Stimulated activated CD8-positive, alpha-beta memory T cell treated with anti-CD3 and anti-CD28 coated beads, Interleukin-4, amount 100 ng/mL, for 4 hours (primary cell): ENCODE measurements at regions not wholly inside any gene's neighbourhood (a gene's known extent, or its start where the extent isn't known, plus 50 kb on each side); places are given as distances from the start of the nearest gene placed in this dataset.

Source experiments
- DNase-seq, 2 donors: peaks; one replicate each; pipeline ENCODE4 v3.0.0-alpha.2; 2020; ENCODE audit warnings: low read depth in 2 of 2, low spot score in 1 of 2

DNA sequence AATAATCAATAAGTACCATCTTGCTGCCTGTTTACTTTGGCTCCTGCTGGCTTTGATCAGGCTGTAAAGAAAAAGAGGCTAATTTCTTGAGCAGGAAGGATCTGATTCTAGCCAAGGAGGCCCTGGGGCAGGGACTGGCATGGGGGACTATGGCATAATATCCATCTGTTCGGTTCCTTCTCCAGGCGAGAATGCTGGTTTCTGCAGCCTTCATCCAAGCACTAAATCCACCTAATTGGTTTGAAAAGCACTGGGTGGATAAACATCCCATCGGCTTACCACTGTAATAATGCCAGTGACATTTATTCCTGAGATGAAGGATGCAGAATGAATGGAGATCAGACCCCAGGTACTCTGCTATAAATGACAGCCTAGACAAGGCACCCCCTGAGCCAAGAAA lies 180.0 kb upstream of the ASIC2 start:
- DNase-seq = no peak

DNA sequence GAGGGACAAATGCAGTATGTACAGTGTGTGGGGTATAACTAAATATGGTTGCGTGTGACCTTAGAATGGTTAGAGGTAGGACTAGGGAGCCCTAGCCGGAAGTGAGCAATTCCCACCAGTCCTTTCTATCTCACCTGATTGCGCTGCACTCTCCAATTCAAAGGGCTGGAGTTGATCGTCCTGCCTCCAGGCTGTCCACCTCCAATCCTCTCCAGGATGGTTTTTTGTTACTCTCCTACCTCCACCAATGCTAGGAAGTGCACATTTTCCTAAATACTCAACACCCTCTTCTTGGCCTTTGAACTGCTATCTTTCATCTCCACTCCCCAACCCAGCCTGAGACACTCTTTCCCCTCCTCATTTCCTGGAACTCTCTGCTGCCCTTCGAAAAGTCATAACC lies 181.7 kb upstream of the ASIC2 start:
- DNase-seq = no peak

DNA sequence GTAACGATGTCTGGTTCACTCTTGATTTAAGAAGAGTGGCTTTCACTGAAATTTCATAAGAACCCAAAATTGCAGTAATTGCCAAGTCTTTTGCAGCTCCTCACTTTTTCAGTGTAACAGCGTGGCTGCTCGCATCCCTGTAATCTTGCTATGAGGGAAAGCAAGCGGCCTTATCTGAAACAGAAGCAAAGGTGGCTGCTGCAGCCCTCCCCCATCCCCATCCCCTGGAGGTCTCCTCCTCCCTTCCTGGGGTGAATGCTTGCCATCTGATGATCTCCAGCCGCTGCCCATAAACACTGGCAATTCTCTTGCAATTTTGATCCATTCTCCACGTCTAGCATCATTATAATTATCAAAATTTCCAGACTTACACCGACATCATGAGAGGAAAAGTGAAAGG lies 182.5 kb upstream of the ASIC2 start:
- DNase-seq = no peak

DNA sequence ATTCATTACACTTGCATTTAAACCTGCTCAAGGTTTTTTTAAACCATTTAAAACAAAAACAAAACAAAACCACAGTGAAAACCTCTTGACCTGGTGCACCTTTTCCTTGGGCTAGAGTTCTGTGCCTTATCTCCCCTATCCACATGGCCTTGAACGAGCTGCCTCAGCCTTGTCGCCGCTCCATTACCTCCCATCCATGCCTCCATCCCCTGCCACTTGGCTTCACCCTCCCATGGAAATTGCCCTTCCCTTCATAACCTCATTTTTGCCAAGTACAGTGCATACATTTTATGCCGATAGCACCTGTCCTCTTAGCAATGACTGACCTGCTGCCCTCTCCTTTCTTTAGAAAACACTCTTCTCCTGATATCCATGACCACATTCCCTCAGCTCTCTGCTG lies 188.6 kb upstream of the ASIC2 start:
- no peak for DNase-seq

- DNase-seq = no peak
Observed at GRCh38 chr17:33482636-33483035, 189.5 kb upstream of the ASIC2 start.

DNA sequence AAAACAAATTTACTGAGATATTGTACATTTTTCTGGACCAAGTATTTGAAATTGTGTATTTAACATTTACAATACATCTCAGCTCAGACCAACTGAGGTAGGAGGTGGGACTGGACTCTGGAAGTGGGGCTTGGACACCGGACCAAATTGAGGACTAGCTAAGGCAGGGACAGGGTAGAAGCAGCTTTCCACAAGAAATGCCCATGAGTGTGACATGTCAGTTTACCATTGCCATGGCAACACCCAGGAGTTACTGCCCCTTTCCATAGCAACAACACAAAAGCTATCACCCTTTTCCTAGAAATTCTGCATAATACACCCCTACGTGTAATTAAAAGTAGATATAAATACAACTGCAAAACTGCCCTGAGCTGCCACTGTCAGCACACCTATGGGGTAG lies 191.5 kb upstream of the ASIC2 start:
- DNase-seq = no peak

DNA sequence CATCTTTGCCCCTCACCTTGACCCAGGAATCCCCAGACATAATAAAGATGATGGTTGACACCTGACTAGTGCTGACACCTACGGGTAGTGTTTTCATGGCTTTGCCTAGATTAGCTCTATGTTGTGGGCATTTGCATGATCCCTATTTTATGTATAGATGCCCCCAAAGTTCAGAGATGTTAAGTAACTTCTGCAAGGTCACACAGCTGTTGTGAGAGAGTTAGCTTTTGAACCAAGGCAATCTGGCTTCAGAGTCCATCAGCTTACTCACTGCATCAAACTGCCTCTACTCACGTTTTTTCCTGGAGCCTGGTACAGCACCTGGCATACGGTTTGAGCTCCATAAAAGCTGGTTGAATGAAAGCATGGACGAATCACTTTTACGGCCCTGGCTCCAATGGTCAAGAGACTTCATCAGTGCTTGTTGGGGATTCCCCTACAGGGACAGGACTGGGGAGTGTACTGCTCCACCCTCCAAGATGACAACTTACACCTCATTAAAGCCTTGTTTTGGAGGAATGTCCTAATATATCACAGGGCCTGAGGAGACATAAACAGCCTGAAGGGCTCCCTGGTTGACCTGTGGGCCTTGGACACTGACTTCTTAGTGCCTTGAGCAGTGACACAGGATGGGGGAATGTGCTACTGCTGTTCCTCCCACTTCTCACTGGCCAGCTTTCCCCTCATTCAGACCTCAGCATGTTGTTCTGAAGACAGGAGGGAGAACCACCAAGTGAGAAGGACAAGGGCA lies 193.2 kb upstream of the ASIC2 start:
- no peak for DNase-seq

GRCh38 chr17:33487187-33487879 lies 194.2 kb upstream of the ASIC2 start:
- no peak for DNase-seq

GRCh38 chr17:33491871-33492481 lies 198.9 kb upstream of the ASIC2 start:
- DNase-seq = no peak

GRCh38 chr17:33492731-33493265 lies 199.7 kb upstream of the ASIC2 start:
- no peak for DNase-seq

- no peak for DNase-seq
Observed at GRCh38 chr17:33493566-33493965, 200.5 kb upstream of the ASIC2 start.

- DNase-seq = no peak
Observed at GRCh38 chr17:33494151-33494550, 201.1 kb upstream of the ASIC2 start.

DNA sequence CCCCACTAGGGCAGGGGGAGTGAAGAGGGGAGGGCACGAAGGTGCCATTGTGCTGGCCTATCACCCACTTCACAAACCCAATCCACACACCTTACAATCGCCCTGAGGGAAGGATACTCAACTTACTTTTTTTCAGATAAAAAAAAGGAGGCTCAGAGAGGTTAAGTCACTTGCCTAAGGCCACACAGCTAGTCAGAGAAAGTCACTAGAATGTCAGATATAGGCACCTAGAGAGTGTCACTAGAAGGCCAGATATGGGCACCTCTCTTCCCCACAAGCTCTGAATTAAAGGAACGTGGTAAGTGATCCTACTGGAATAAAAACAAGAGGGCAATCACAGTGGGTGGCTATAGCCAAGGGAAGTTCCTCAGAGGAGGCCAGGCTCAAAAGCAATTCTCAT lies 204.5 kb upstream of the ASIC2 start:
- DNase-seq = no peak

DNA sequence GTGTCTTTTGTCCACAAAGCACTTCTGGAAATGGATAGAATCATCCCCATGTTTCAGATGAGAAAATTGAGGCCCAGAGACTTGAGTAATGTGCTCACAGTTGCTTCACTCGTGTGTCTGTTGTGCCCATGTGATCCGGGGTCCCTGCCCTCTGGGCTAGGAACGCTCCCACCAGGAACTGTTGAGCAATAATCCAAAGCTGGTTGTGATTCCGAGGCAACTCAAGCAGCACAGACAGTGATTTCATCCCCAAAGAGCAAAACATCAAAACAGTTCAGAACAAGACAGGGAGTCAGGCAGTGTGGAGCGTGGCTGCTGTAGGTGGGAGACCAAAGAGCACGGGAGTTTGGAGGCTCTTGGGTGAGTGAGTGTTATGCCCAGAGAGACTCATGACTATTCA lies 205.0 kb upstream of the ASIC2 start:
- DNase-seq = no peak

DNA sequence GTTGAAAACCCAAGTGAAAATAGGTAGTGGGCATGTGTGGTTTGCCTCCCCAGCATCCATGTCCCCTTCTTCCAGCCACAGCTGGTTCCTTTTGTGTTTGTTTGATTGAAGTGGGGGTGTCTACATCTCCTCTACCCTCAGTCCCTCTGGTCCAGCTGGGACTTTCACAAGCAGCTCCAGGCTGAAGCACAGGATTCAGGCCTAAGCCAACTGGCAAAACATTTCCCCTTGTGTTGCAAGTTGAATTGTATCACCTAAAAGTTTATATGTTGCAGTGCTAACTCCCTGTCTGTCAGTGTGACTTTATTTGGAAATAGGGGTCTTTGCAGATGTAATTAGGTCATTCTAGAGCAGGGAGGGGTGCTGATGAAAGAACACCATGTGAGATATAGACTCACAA lies 205.9 kb upstream of the ASIC2 start:
- no peak for DNase-seq

DNA sequence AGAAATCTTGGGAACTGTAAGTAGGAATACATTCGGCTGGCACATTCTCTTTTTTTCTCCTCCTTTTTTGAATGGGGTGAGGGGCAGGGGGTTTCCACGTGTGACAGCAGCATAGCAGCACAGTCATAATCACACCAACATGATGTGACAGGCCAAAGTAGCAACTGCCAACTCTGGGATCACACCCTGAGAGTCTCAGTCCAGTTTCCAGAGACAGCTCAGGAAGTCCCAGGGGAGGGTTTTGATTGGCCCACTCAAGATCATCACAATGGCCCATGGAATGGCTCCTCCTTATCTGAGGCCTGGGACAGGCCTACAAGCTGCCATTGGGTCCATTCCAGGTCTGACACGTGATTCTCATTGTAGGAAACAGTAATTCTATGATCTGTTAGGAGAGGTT lies 207.1 kb upstream of the ASIC2 start:
- DNase-seq = no peak

DNA sequence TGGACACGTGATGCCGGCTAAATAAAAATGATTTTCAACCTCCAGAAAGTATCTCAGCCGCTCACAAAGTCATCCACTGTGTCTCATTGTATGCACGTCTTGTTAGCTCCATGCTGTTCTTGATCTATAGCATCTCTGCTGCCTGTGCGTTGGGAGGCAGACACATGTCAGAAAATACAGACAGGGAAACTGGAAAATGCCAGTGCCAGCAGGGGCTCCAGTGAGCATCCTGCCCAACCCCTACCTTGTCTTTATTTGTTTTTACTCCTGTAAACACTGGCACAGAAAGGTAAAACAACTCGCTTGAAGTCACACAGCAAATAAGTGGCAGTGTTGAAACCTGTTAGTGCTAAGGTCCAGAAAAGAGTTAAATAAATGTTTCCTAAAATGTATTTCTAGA lies 208.1 kb upstream of the ASIC2 start:
- no peak for DNase-seq

GRCh38 chr17:33504571-33504970 lies 211.5 kb upstream of the ASIC2 start:
- DNase-seq = no peak

- DNase-seq = no peak
Observed at GRCh38 chr17:33506889-33507650, 214.0 kb upstream of the ASIC2 start.

DNA sequence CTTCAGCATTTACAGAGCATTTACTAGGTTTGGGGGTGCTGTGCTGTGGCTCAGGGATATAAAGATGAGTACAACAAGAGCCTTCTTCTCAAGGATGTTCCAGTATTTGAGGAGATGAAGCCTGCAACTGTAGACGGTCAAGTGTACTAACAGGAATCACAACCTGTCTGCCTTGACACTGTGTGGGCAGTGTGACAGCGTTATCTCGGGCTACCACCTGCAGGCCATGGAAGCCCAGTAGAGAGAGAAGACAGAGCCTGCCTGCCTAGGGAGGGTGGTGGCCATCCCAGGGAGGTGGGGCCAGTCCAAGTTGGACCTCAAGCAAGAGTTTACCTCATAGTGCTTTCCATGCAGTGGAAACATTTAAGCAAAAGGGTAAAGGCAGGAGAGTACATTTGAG lies 215.1 kb upstream of the ASIC2 start:
- no peak for DNase-seq

- no peak for DNase-seq
Observed at GRCh38 chr17:33509331-33509730, 216.2 kb upstream of the ASIC2 start.

DNA sequence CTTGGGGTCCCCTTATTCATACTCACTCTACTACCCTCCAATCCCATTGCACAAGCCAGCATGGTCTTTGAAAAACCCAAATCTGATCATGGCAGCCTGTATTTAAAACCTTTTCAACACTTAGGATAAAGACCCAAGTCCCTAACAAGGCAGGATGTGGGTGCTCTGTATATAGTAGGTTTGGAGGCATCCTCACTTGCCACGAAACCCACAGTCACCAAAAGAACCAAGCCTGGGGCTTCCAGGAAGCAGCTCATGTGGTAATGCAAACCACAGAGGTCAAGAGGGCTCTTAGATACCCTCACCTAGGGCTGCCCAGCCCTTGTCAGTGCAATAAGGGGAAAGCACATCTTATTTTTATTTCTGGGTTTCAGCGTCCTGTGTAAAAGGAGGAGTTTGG lies 218.6 kb upstream of the ASIC2 start:
- no peak for DNase-seq
